Testis (tissue), 2 donors: ENCODE measurements at regions not wholly inside any gene's neighbourhood (a gene's known extent, or its start where the extent isn't known, plus 50 kb on each side); places are given as distances from the start of the nearest gene placed in this dataset.

Experiments used
- CTCF ChIP-seq, 3 experiments: fragments of 450-650 bp in 2 of 3; fragments of 200-600 bp in 1 of 3; sonication (generic) in 1 of 3; IDR thresholded peaks; one replicate each; pipeline ENCODE4 v1.5.1; 2016 to 2019; ENCODE audit warnings: antibody characterized with exemption in 3 of 3, mild to moderate bottlenecking in 2 of 3, moderate library complexity in 1 of 3
- POLR2A ChIP-seq: fragments of 450-650 bp; IDR thresholded peaks from one replicate; pipeline ENCODE4 v1.6.1; 2017; ENCODE audit warnings: antibody characterized with exemption, mild to moderate bottlenecking, moderate library complexity

DNA sequence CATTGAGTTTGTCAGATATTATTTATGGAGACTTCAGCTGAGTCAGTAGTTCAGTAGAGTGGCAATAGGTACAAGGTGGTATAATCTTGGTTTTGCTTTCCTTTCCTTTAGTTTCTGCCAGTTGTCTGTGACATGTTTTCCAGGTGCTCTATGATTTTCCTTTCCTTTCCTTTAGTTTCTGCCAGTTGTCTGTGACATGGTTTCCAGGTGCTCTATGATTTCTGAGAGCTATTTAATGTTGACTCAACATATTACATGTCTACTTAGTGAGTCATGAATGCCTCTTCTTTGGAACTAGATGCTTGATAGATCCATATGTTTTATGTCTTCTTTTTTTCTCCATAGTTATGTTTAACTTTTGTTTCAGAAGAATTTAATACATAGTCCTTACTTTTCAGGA lies 186.4 kb upstream of the DEFB112 start:
- TF ChIP-seq CTCF (IDR thresholded peaks at IDR 0.05) (no peak), POLR2A (no peak)
